HCT116 (cell line): ENCODE measurements at regions not wholly inside any gene's neighbourhood (a gene's known extent, or its start where the extent isn't known, plus 50 kb on each side); places are given as distances from the start of the nearest gene placed in this dataset.

ENCODE experiments used
- ATAC-seq: fragments of 200-7000 bp; cut with Tn5 transposase; 2 replicates; pipeline ENCODE4 v1.9.1; 2020; ENCODE audit warnings: mild to moderate bottlenecking, moderate library complexity
- BruUV-seq: library from RNA; stranded (reverse); fragments of 400-500 nt; replicated peaks from 2 replicates; lab custom pipeline; 2021; lab: Mats Ljungman, UMichigan
- CTCF ChIA-PET: fragments of 300-600 bp; sonication (Branson Sonifier 250); formaldehyde crosslinking; loops from one replicate; lab custom pipeline; 2021; ENCODE audit warnings: antibody characterized with exemption; lab: Charles Lee
- POLR2A ChIA-PET: fragments of 300-600, 350-600 bp; sonication (Branson Sonifier 250); formaldehyde crosslinking; loops from one replicate; lab custom pipeline; 2021; ENCODE audit warnings: antibody characterized with exemption; lab: Charles Lee
- RAD21 ChIA-PET, 2 experiments: fragments of 300-600 bp; sonication (Branson Sonifier 250); formaldehyde crosslinking; loops; one replicate each; lab custom pipeline; 2023; ENCODE audit warnings: low total read pairs in 2 of 2; ENCODE audit not compliant: uncharacterized antibody in 2 of 2, unreplicated experiment in 2 of 2, low non-redundant PET in 1 of 2; lab: Charles Lee
- DNase-seq: peaks from one replicate; pipeline ENCODE4 v3.0.0-alpha.2; 2010; ENCODE audit warnings: low read depth, low spot score
- H2AFZ ChIP-seq: fragments of 200-600 bp; shearing (Covaris generic), sonication (generic); 2 replicates; pipeline ENCODE4 v1.6.1; 2017; ENCODE audit warnings: low read depth, mixed run types, mixed read lengths, antibody characterized with exemption, low read length; ENCODE audit not compliant: poor library complexity, severe bottlenecking
- H3K27ac ChIP-seq: 2 replicates; pipeline ENCODE4 v1.5.1; 2012; ENCODE audit warnings: low read depth, low read length
- H3K27me3 ChIP-seq: fragments of 200-600 bp; sonication (generic); 2 replicates; pipeline ENCODE4 v1.6.1; 2016; ENCODE audit warnings: mixed run types, low read length, mixed read lengths; ENCODE audit not compliant: insufficient read depth
- H3K36me3 ChIP-seq, 2 experiments: fragments of 200-500 bp in 1 of 2; fragments of 200-600 bp in 1 of 2; sonication (Bioruptor generic) in 1 of 2; sonication (generic) in 1 of 2; 2 replicates each; pipeline versions ENCODE4 v1.5.1 to v1.6.1; 2014 to 2016; ENCODE audit warnings: low read length in 2 of 2, inconsistent platforms in 1 of 2, mixed read lengths in 1 of 2, mixed run types in 1 of 2; ENCODE audit not compliant: insufficient read depth in 2 of 2, control insufficient read depth in 1 of 2
- H3K4me1 ChIP-seq, 2 experiments: fragments of 200-600 bp in 1 of 2; sonication (generic) in 1 of 2; 2 replicates each; pipeline versions ENCODE4 v1.5.1 to v1.6.1; 2012 to 2017; ENCODE audit warnings: low read length in 2 of 2, inconsistent platforms in 1 of 2, mild to moderate bottlenecking in 1 of 2, mixed read lengths in 1 of 2, mixed run types in 1 of 2, moderate library complexity in 1 of 2; ENCODE audit not compliant: insufficient read depth in 2 of 2, control insufficient read depth in 1 of 2
- H3K4me2 ChIP-seq: fragments of 200-600 bp; sonication (generic); 2 replicates; pipeline ENCODE4 v1.6.1; 2017; ENCODE audit warnings: mixed run types, low read length, mixed read lengths
- H3K4me3 ChIP-seq, 2 experiments: fragments of 200-600 bp in 1 of 2; sonication (generic) in 1 of 2; replicated peaks in 1 of 2; 2 replicates each; pipeline ENCODE4 v1.5.1; 2011 to 2016; ENCODE audit warnings: low read length in 2 of 2, control low read depth in 1 of 2, low read depth in 1 of 2, mild to moderate bottlenecking in 1 of 2, mixed read lengths in 1 of 2, mixed run types in 1 of 2
- H3K79me2 ChIP-seq: fragments of 200-600 bp; sonication (generic); 2 replicates; pipeline ENCODE4 v1.6.1; 2017; ENCODE audit warnings: mild to moderate bottlenecking, mixed run types, low read length, moderate library complexity, mixed read lengths; ENCODE audit not compliant: insufficient read depth
- H3K9ac ChIP-seq: fragments of 200-600 bp; sonication (generic); 2 replicates; pipeline ENCODE4 v1.6.1; 2016; ENCODE audit warnings: low read length, mixed read lengths
- H3K9me2 ChIP-seq: fragments of 200-600 bp; sonication (generic), shearing (Covaris generic); 2 replicates; pipeline ENCODE4 v1.6.1; 2017; ENCODE audit warnings: mixed run types, mild to moderate bottlenecking, moderate library complexity; ENCODE audit not compliant: insufficient read depth
- H3K9me3 ChIP-seq, 2 experiments: fragments of 200-500 bp in 1 of 2; fragments of 200-600 bp in 1 of 2; sonication (Bioruptor generic) in 1 of 2; sonication (generic) in 1 of 2; 2 replicates each; pipeline ENCODE4 v1.6.1; 2014 to 2017; ENCODE audit warnings: low read length in 2 of 2, mixed read lengths in 2 of 2, inconsistent platforms in 1 of 2, low read depth in 1 of 2, mild to moderate bottlenecking in 1 of 2, mixed run types in 1 of 2, moderate library complexity in 1 of 2; ENCODE audit not compliant: control insufficient read depth in 1 of 2, insufficient read depth in 1 of 2
- H4K20me1 ChIP-seq: fragments of 200-600 bp; sonication (generic), shearing (Covaris generic); 2 replicates; pipeline ENCODE4 v1.6.1; 2017; ENCODE audit warnings: mixed run types, mild to moderate bottlenecking, moderate library complexity; ENCODE audit not compliant: insufficient read depth
- CTCF ChIP-seq, 3 experiments: fragments of 200-600 bp in 1 of 3; sonication (generic) in 1 of 3; IDR thresholded peaks in 2 of 3; conservative IDR thresholded peaks in 1 of 3; 2 replicates each; pipeline ENCODE4 v1.5.1; 2012 to 2017; ENCODE audit warnings: low read depth in 2 of 3, low read length in 2 of 3, antibody characterized with exemption in 1 of 3, borderline replicate concordance in 1 of 3, control low read depth in 1 of 3, mild to moderate bottlenecking in 1 of 3, mixed read lengths in 1 of 3, mixed run types in 1 of 3, moderate library complexity in 1 of 3; ENCODE audit not compliant: insufficient read depth in 1 of 3
- JUND ChIP-seq: IDR thresholded peaks from 2 replicates; pipeline ENCODE4 v1.6.1; 2012
- POLR2A ChIP-seq: IDR thresholded peaks from 2 replicates; pipeline ENCODE4 v1.7.0; 2011; ENCODE audit warnings: borderline replicate concordance; ENCODE audit not compliant: insufficient read depth, insufficient read length; ENCODE audit errors: extremely low read depth
- POLR2AphosphoS5 ChIP-seq: IDR thresholded peaks from 2 replicates; pipeline ENCODE4 v1.6.1; 2011; ENCODE audit warnings: mild to moderate bottlenecking, low read depth, low read length, moderate library complexity
- RAD21 ChIP-seq: IDR thresholded peaks from 2 replicates; pipeline ENCODE4 v1.6.1; 2012; ENCODE audit warnings: low read depth, mild to moderate bottlenecking
- SIN3A ChIP-seq: IDR thresholded peaks from 2 replicates; pipeline ENCODE4 v1.6.1; 2012; ENCODE audit warnings: low read depth
- SRF ChIP-seq: IDR thresholded peaks from 2 replicates; pipeline ENCODE4 v1.6.1; 2012; ENCODE audit warnings: low read depth
- TCF7L2 ChIP-seq: IDR thresholded peaks from 2 replicates; pipeline ENCODE4 v1.7.0; 2011; ENCODE audit warnings: borderline replicate concordance, inconsistent platforms; ENCODE audit not compliant: insufficient read depth, insufficient read length; ENCODE audit errors: extremely low read depth
- ZBTB33 ChIP-seq: IDR thresholded peaks from 2 replicates; pipeline ENCODE4 v1.6.1; 2011; ENCODE audit warnings: mild to moderate bottlenecking, low read length, moderate library complexity; ENCODE audit not compliant: insufficient replicate concordance; ENCODE audit errors: extremely low read depth
- ZNF274 ChIP-seq: fragments of 200-500 bp; sonication (Bioruptor generic); IDR thresholded peaks from 2 replicates; pipeline ENCODE4 v1.6.1; 2014; ENCODE audit warnings: mild to moderate bottlenecking, low read depth, low read length, inconsistent platforms
- intact Hi-C: fragments of 100-400 bp; cut with micrococcal nuclease; formaldehyde crosslinking; loops from 2 replicates; pipeline ENCODE4 v1.10.0; 2022
- TF ChIP-seq, protein P1 (sequence below): IDR thresholded peaks from 2 replicates; pipeline ENCODE4 v1.6.1; 2012

DNA sequence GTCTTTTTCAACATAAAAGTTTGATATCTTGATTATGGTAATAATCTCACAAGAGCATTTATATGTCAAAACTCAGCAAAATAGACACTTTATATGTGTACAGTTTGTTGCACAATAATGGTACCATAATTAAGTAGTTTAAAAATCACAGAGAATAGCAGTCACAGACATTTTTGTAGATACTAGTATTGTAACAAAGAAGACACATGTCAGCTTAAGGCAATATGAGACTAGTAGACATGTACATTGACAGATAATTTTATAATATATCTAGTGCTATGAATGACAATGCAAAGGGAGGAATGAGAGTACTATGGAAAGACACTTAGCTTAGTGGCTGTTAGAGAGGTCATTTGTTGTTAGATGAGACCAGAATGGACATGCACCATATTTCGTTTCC is 1490.6 kb upstream of the CDH6 start:
- DNase-seq (no peak), ATAC-seq (no peak)
- Histone ChIP-seq H3K9me2 (no peaks in the 10 kb centered on the region), H3K4me2 (no peak overlapping the region), H3K4me3 (no peak overlapping the region), H3K4me1 (no peaks in the 10 kb centered on the region), H3K27ac (no peak overlapping the region), H3K9ac (no peak overlapping the region), H3K36me3 (no peaks in the 10 kb centered on the region), H2AFZ (no peak overlapping the region), H3K79me2 (no peaks in the 10 kb centered on the region), H3K27me3 (no peaks in the 10 kb centered on the region), H4K20me1 (no peaks in the 10 kb centered on the region), H3K9me3 (peaks cover 8 to 23% of the 10 kb centered on the region in 2 experiments; a peak in 2 of 4 replicates)
- TF ChIP-seq ZNF274 (no peak), SRF (no peak), CTCF (IDR thresholded peaks at IDR 0.05 in 2 of 3, conservative IDR thresholded peaks at IDR 0.05 in 1 of 3; ENCODE audit: borderline replicate concordance in 1 of 3, insufficient read depth in 1 of 3, low read depth in 2 of 3, low read length in 2 of 3) (no peak), JUND (no peak), ZBTB33 (no peak), POLR2A (no peak), TCF7L2 (no peak), RAD21 (no peak), SIN3A (no peak), POLR2AphosphoS5 (no peak)
- TF ChIP-seq, protein P1, sequence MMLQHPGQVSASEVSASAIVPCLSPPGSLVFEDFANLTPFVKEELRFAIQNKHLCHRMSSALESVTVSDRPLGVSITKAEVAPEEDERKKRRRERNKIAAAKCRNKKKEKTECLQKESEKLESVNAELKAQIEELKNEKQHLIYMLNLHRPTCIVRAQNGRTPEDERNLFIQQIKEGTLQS: no peak
- intact Hi-C loops: no loop called here
- CTCF ChIA-PET: no interaction called here
- RAD21 ChIA-PET: no interaction called here
- POLR2A ChIA-PET: no interaction called here
- BruUV-seq: no TSS peak
